Mesothelial cell of epicardium (in vitro differentiated cells): ENCODE measurements at regions not wholly inside any gene's neighbourhood (a gene's known extent, or its start where the extent isn't known, plus 50 kb on each side); places are given as distances from the start of the nearest gene placed in this dataset.

Experiments used
- DNase-seq, 2 experiments: peaks; one replicate each; pipeline ENCODE4 v3.0.0; 2021; ENCODE audit warnings: low spot score in 2 of 2; ENCODE audit not compliant: unreplicated experiment in 2 of 2
- H3K27ac Mint-ChIP-seq: 2 replicates; pipeline ENCODE4 v1.8.0; 2021; ENCODE audit warnings: mixed read lengths
- H3K27me3 Mint-ChIP-seq: 2 replicates; pipeline ENCODE4 v1.8.0; 2021; ENCODE audit warnings: low read depth, mixed read lengths
- H3K36me3 Mint-ChIP-seq: 2 replicates; pipeline ENCODE4 v1.8.0; 2021; ENCODE audit warnings: mixed read lengths
- H3K4me1 Mint-ChIP-seq: 2 replicates; pipeline ENCODE4 v1.8.0; 2021; ENCODE audit warnings: mixed read lengths
- H3K4me3 Mint-ChIP-seq: 2 replicates; pipeline ENCODE4 v1.8.0; 2021; ENCODE audit warnings: mild to moderate bottlenecking, moderate library complexity, mixed read lengths
- H3K9me3 Mint-ChIP-seq: 2 replicates; pipeline ENCODE4 v1.8.0; 2021; ENCODE audit warnings: mixed read lengths
- TF ChIP-seq, protein P1 (sequence below): fragments of 200-600 bp; sonication (generic); IDR thresholded peaks from one replicate; pipeline ENCODE4 v1.5.0; 2021; ENCODE audit warnings: antibody characterized with exemption; ENCODE audit not compliant: unreplicated experiment

DNA sequence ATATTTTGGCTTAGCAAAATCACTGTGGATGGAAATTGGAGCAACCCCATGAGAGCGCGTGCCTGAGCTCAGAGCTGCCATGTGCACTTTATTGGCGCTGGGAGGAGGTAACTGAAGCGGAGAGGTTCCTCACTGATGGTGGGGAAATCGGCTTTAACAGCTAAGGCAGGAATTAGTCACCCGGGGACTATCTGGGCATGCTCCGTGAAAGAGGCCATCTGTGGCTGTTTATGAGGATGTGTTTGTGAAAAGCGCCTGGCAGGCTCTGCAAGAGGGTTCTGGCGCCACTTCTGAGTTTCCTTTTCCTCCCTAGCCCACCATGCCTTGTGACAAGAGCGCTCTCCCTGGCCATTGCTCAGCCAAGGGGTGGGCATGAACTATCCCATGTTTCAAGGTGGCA, 815.6 kb downstream of the UQCRFS1 start:
- Mint-ChIP-seq H3K4me3 (no peak overlapping the region), H3K27ac (no peak overlapping the region), H3K9me3 (peaks cover 3% of the 10 kb centered on the region), H3K36me3 (no peaks in the 10 kb centered on the region), H3K4me1 (no peaks in the 10 kb centered on the region), H3K27me3 (peaks cover 25% of the 10 kb centered on the region)
- TF ChIP-seq, protein P1, sequence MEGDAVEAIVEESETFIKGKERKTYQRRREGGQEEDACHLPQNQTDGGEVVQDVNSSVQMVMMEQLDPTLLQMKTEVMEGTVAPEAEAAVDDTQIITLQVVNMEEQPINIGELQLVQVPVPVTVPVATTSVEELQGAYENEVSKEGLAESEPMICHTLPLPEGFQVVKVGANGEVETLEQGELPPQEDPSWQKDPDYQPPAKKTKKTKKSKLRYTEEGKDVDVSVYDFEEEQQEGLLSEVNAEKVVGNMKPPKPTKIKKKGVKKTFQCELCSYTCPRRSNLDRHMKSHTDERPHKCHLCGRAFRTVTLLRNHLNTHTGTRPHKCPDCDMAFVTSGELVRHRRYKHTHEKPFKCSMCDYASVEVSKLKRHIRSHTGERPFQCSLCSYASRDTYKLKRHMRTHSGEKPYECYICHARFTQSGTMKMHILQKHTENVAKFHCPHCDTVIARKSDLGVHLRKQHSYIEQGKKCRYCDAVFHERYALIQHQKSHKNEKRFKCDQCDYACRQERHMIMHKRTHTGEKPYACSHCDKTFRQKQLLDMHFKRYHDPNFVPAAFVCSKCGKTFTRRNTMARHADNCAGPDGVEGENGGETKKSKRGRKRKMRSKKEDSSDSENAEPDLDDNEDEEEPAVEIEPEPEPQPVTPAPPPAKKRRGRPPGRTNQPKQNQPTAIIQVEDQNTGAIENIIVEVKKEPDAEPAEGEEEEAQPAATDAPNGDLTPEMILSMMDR, result no peak
- DNase-seq, result no peak

DNA sequence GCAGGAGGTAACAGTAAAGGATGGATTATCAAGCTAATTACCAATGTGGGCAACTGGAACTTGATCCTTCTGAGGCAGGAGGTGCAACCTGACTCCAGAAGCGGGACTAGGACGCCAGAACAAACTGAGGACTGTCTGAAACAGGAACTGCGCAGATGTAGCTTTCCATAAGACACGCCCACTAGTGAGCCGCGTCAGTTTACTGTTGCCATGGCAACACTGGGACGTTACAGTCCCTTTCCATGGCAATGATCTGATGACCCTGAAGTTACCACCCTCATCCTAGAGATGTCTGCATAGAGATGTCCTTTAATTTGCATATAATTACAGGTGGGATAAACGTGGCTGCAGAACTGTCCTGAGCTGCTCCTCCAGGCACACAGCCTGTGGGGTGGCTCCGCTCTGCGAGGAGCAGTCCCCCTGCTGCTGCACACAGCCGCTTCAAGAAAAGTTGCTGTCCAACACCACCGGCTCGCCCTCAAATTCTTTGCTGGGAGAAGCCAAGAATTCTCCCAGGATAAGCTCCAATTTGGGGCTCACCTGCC, 816.6 kb downstream of the UQCRFS1 start:
- DNase-seq, result no peak
- Mint-ChIP-seq H3K4me1 (no peaks in the 10 kb centered on the region), H3K9me3 (peaks cover 3% of the 10 kb centered on the region), H3K27me3 (peaks cover 19% of the 10 kb centered on the region), H3K36me3 (no peaks in the 10 kb centered on the region), H3K27ac (no peak overlapping the region), H3K4me3 (no peak overlapping the region)
- TF ChIP-seq, protein P1, result no peak

DNA sequence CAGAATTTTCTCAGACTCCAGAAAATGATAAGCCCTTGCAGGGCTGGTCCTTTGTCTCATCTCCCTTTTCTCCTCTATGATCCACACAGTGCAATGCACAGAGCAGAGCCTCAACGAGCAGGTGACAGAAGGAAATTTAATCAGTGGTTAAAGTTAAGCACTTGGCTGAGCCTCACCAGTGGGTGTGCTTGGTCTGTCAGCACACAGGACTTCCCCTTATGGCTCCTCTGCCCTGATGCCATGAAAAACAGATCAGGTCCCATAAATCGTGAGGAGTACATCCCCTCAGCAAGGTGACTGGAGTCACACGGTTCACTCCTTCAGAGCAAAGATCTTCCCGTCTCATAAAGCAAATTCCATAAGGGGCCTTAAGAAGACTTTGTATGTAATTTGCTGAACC, 818.2 kb downstream of the UQCRFS1 start:
- Mint-ChIP-seq H3K36me3 (no peaks in the 10 kb centered on the region), H3K4me1 (no peaks in the 10 kb centered on the region), H3K27me3 (peaks cover 13% of the 10 kb centered on the region), H3K27ac (no peak overlapping the region), H3K9me3 (peaks cover 3% of the 10 kb centered on the region), H3K4me3 (no peak overlapping the region)
- DNase-seq, result no peak
- TF ChIP-seq, protein P1, result no peak

DNA sequence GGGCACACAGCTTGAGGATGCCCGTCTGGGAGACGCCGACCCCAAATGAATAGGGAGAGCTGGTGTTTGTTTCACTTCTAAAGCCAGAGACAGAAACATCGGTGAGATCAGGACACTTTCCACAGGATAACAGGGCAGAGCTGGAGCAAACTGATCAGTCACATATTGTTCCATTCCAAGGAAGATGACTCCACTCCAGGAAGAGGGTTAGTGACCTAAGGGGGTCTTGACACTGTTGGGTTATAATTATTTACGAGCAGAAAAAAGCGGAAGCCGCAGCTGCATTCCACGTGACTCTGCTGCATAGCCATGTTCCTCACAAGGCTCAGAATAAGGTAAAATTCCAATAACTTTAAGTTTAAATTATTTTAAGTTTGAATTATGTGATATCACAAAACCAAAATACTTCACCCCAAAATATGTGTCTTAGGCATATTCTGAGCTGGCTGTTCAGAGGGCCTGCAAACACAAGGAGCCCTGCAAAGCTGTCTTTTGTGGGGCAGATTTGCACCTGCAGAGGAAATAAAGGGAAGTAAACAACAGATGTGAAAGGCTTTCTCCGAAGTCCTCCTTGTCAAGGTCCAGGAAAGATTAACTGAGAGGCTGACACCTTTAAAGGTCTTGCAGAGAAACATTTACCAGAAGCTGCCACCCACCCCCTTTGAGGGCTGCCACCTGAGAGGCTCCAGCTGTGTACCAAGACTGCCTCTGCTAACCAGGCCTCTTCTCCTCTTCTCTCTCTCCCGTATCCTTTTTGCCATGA, 819.2 kb downstream of the UQCRFS1 start:
- Mint-ChIP-seq H3K27me3 (peaks cover 13% of the 10 kb centered on the region), H3K36me3 (no peaks in the 10 kb centered on the region), H3K4me3 (no peak overlapping the region), H3K9me3 (no peaks in the 10 kb centered on the region), H3K4me1 (no peaks in the 10 kb centered on the region), H3K27ac (no peak overlapping the region)
- DNase-seq, result no peak
- TF ChIP-seq, protein P1, result no peak

DNA sequence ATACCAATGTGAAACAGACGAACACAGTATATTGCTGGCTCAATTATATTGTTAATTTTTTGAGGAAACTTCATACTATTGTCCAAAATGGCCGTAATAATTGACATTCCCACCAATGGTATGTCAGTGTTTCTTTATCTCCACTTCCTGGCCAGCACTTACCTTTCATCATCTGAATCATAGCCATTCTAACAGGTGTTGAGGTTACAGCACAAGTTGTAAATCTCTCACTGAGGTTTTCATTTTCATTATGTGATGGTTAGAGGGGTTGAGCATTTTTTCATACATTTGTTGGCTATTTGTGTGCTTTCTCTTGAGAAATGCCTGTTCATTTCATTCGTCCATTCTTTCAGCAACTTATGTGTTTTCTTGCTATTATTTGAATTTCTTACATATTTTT, 824.0 kb downstream of the UQCRFS1 start:
- no peaks in the 10 kb centered on the region for H3K27me3 Mint-ChIP-seq
- H3K4me1 Mint-ChIP-seq, result no peaks in the 10 kb centered on the region
- no peak overlapping the region for H3K4me3 Mint-ChIP-seq
- DNase-seq, result no peak
- no peaks in the 10 kb centered on the region for H3K9me3 Mint-ChIP-seq
- no peak overlapping the region for H3K27ac Mint-ChIP-seq
- no peaks in the 10 kb centered on the region for H3K36me3 Mint-ChIP-seq
- TF ChIP-seq, protein P1, result no peak
